ENCODE measurements at regions not wholly inside any gene's neighbourhood (a gene's known extent, or its start where the extent isn't known, plus 50 kb on each side); places are given as distances from the start of the nearest gene placed in this dataset.

DNA sequence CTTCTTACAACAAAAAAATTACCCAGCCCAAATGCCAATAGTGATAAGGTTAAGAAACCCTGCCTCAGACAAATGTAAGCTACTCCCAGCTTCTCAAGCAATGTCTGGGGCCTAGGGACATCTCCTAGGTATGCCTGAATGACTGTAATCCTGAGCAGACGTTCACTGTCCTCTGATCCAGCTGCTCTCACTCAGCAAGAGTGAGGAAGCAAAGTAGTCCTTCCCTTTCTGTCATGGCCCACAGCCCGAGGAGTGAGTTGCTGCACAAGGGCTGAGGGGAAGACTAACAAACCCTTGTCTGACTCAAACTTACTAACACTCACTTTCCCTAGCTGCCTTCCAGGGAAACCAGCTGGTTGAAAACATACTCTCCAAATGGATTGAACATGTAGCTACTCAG, 124.9 kb upstream of the TNFSF4 start:
- TF ChIP-seq NRF1 (conservative IDR thresholded peaks at IDR 0.05; ENCODE audit: low read depth, low read length) (no peak), BCL3 (IDR thresholded peaks at IDR 0.05; ENCODE audit: borderline replicate concordance, insufficient read depth, low read depth, low read length, poor library complexity, severe bottlenecking) (no peak), CTCF (IDR thresholded peaks at IDR 0.05 in 2 of 3, conservative IDR thresholded peaks at IDR 0.05 in 1 of 3; ENCODE audit: control insufficient read depth in 2 of 3, extremely low read depth in 1 of 3, insufficient read depth in 1 of 3, low read depth in 3 of 3, low read length in 3 of 3) (no peak), SIN3A (IDR thresholded peaks at IDR 0.05; ENCODE audit: low read depth, low read length) (no peak), HDAC6 (IDR thresholded peaks at IDR 0.05; ENCODE audit: unreplicated experiment) (no peak), CHD1 (IDR thresholded peaks at IDR 0.05; ENCODE audit: low read depth, low read length) (no peak), SMAD1 (IDR thresholded peaks at IDR 0.05; ENCODE audit: low read depth, partially characterized antibody) (no peak), POLR2A (IDR thresholded peaks at IDR 0.05; ENCODE audit: low read depth, low read length) (no peak), MEF2A (IDR thresholded peaks at IDR 0.05; ENCODE audit: insufficient read depth, low read depth, low read length) (no peak), POLR2AphosphoS2 (IDR thresholded peaks at IDR 0.05; ENCODE audit: low read depth, low read length) (no peak)
- TF ChIP-seq, protein P1, sequence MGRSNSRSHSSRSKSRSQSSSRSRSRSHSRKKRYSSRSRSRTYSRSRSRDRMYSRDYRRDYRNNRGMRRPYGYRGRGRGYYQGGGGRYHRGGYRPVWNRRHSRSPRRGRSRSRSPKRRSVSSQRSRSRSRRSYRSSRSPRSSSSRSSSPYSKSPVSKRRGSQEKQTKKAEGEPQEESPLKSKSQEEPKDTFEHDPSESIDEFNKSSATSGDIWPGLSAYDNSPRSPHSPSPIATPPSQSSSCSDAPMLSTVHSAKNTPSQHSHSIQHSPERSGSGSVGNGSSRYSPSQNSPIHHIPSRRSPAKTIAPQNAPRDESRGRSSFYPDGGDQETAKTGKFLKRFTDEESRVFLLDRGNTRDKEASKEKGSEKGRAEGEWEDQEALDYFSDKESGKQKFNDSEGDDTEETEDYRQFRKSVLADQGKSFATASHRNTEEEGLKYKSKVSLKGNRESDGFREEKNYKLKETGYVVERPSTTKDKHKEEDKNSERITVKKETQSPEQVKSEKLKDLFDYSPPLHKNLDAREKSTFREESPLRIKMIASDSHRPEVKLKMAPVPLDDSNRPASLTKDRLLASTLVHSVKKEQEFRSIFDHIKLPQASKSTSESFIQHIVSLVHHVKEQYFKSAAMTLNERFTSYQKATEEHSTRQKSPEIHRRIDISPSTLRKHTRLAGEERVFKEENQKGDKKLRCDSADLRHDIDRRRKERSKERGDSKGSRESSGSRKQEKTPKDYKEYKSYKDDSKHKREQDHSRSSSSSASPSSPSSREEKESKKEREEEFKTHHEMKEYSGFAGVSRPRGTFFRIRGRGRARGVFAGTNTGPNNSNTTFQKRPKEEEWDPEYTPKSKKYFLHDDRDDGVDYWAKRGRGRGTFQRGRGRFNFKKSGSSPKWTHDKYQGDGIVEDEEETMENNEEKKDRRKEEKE (IDR thresholded peaks at IDR 0.05), result no peak

Measured in GM12878 (cell line).